A549 (cell line): ENCODE measurements at regions not wholly inside any gene's neighbourhood (a gene's known extent, or its start where the extent isn't known, plus 50 kb on each side); places are given as distances from the start of the nearest gene placed in this dataset.

Experiments
- ATAC-seq, 2 experiments: fragments of 200-7000 bp in 1 of 2; fragments of >200 bp in 1 of 2; cut with Nextera tagmentation in 1 of 2; cut with Tn5 transposase in 1 of 2; 3 replicates each; pipeline versions ENCODE4 v1.8.0 to v1.9.1; 2018 to 2020; ENCODE audit warnings: mild to moderate bottlenecking in 1 of 2, moderate library complexity in 1 of 2
- CTCF ChIA-PET: fragments of 300-600 bp; sonication (Branson Sonifier 250); formaldehyde crosslinking; extraction: SDS; loops from one replicate; lab custom pipeline; 2021; ENCODE audit warnings: antibody characterized with exemption, inconsistent platforms; lab: Yijun Ruan, JAX
- POLR2A ChIA-PET: fragments of 350-600 bp; formaldehyde crosslinking; extraction: SDS; loops from one replicate; lab custom pipeline; 2021; ENCODE audit warnings: antibody characterized with exemption, inconsistent platforms; lab: Yijun Ruan, JAX
- DNase-seq, 2 experiments: peaks; one replicate each; pipeline versions ENCODE4 v3.0.0 to v3.0.0-alpha.2; 2011 to 2016; ENCODE audit warnings: low read depth in 1 of 2, low spot score in 1 of 2
- FAIRE-seq: peaks from 2 replicates; lab custom pipeline; 2011; peaks lifted over from hg19 to GRCh38; lab: Jason Lieb, UNC
- H3K27ac ChIP-seq, 2 experiments: fragments of >200 bp; sonication (Bioruptor Twin); formaldehyde crosslinking; 3 replicates each; pipeline ENCODE4 v1.5.1; 2016 to 2017
- H3K4me1 ChIP-seq: fragments of >200 bp; sonication (Bioruptor Twin); formaldehyde crosslinking; 3 replicates; pipeline ENCODE4 v1.6.1; 2016
- H3K4me2 ChIP-seq: fragments of >200 bp; sonication (Bioruptor Twin); formaldehyde crosslinking; 3 replicates; pipeline ENCODE4 v1.6.1; 2016
- H3K4me3 ChIP-seq: fragments of >200 bp; sonication (Bioruptor Twin); formaldehyde crosslinking; 3 replicates; pipeline ENCODE4 v1.5.1; 2016
- H3K9me3 ChIP-seq: fragments of >200 bp; sonication (Bioruptor Twin); formaldehyde crosslinking; 3 replicates; pipeline ENCODE4 v1.6.1; 2016
- BCL3 ChIP-seq: fragments of >200 bp; sonication (Bioruptor Twin); formaldehyde crosslinking; IDR thresholded peaks from 3 replicates; pipeline ENCODE4 v1.6.1; 2016
- CEBPB ChIP-seq, 2 experiments: fragments of >200 bp in 1 of 2; sonication (Bioruptor Twin) in 1 of 2; formaldehyde crosslinking in 1 of 2; IDR thresholded peaks; 2 replicates each; pipeline ENCODE4 v1.6.1; 2012 to 2016
- CTCF ChIP-seq: fragments of >200 bp; sonication (Bioruptor Twin); formaldehyde crosslinking; IDR thresholded peaks from 3 replicates; pipeline ENCODE4 v1.5.1; 2016
- EHMT2 ChIP-seq: fragments of 200-600 bp; sonication (generic); IDR thresholded peaks from 2 replicates; pipeline ENCODE4 v1.6.1; 2016; ENCODE audit warnings: antibody characterized with exemption, low read depth, mild to moderate bottlenecking, moderate library complexity
- GATA3 ChIP-seq: IDR thresholded peaks from 2 replicates; pipeline ENCODE4 v1.6.1; 2012; ENCODE audit warnings: borderline replicate concordance
- HEYL ChIP-seq: fragments of 250-450 bp; sonication (Bioruptor Pico); IDR thresholded peaks from 2 replicates; pipeline ENCODE4 v1.8.0; 2021; ENCODE audit warnings: mild to moderate bottlenecking, moderate library complexity
- HOXA7 ChIP-seq: fragments of 250-450 bp; sonication (Bioruptor Pico); IDR thresholded peaks from 2 replicates; pipeline ENCODE4 v1.5.0; 2020; ENCODE audit warnings: mild to moderate bottlenecking, moderate library complexity
- HOXB13 ChIP-seq: fragments of 250-450 bp; sonication (Bioruptor Pico); IDR thresholded peaks from 2 replicates; pipeline ENCODE4 v1.5.0; 2020; ENCODE audit warnings: low read depth, mild to moderate bottlenecking, moderate library complexity
- HOXB5 ChIP-seq: fragments of 250-450 bp; sonication (Bioruptor Pico); IDR thresholded peaks from 2 replicates; pipeline ENCODE4 v1.5.0; 2020; ENCODE audit warnings: mild to moderate bottlenecking, moderate library complexity
- KDM5A ChIP-seq: fragments of 200-600 bp; sonication (generic); IDR thresholded peaks from 2 replicates; pipeline ENCODE4 v1.6.1; 2016; ENCODE audit warnings: antibody characterized with exemption, mild to moderate bottlenecking
- MAFK ChIP-seq: fragments of 450-650 bp; IDR thresholded peaks from 2 replicates; pipeline ENCODE4 v1.6.1; 2014; ENCODE audit not compliant: partially characterized antibody
- NFE2L2 ChIP-seq: fragments of 150-350 bp; conservative IDR thresholded peaks from 2 replicates; pipeline ENCODE4 v1.6.1; 2014; ENCODE audit warnings: low read length
- RCOR1 ChIP-seq: fragments of 150-350 bp; IDR thresholded peaks from 2 replicates; pipeline ENCODE4 v1.6.1; 2014; ENCODE audit warnings: antibody characterized with exemption, low read length, low read depth
- RNF2 ChIP-seq: fragments of 200-600 bp; sonication (generic); IDR thresholded peaks from 2 replicates; pipeline ENCODE4 v1.6.1; 2016; ENCODE audit warnings: low read depth, mild to moderate bottlenecking, antibody characterized with exemption, moderate library complexity, borderline replicate concordance
- SMC3 ChIP-seq: fragments of >200 bp; sonication (Bioruptor Twin); formaldehyde crosslinking; IDR thresholded peaks from 3 replicates; pipeline ENCODE4 v1.6.1; 2018; ENCODE audit warnings: inconsistent platforms
- TFCP2L1 ChIP-seq: fragments of 250-450 bp; sonication (Bioruptor Pico); IDR thresholded peaks from 2 replicates; pipeline ENCODE4 v1.5.0; 2021; ENCODE audit warnings: mild to moderate bottlenecking
- USF2 ChIP-seq: fragments of 450-650 bp; IDR thresholded peaks from 2 replicates; pipeline ENCODE4 v1.6.1; 2014; ENCODE audit warnings: antibody characterized with exemption
- ZC3H11A ChIP-seq: fragments of 450-650 bp; IDR thresholded peaks from 2 replicates; pipeline ENCODE4 v1.6.1; 2014; ENCODE audit warnings: antibody characterized with exemption, mild to moderate bottlenecking
- ZFP36 ChIP-seq: fragments of 450-650 bp; IDR thresholded peaks from 2 replicates; pipeline ENCODE4 v1.6.1; 2014; ENCODE audit warnings: borderline replicate concordance; ENCODE audit not compliant: partially characterized antibody
- WGBS: methylation state at CpG from one replicate; pipeline ENCODE4 v1.1.6; 2017; ENCODE audit errors: missing lambda C conversion rate; 5-methylcytosine and 5-hydroxymethylcytosine counted together

- no peak overlapping the region for H3K27ac ChIP-seq
- WGBS: 70% methylated on average over 5 of the region's 5 CpGs
- no peak overlapping the region for H3K4me3 ChIP-seq
- DNase-seq (no peak), FAIRE-seq (no peak), ATAC-seq (no peak)
- H3K9me3 ChIP-seq: no peaks in the 10 kb centered on the region
- ChIA-PET CTCF (interaction anchor here (0.6 to 1.1 kb wide), 4 partner anchors 82 to 1575 kb away, joined by 3 read pairs; no protein-coding TSS in a partner anchor), POLR2A (no interaction called here)
- H3K4me2 ChIP-seq: no peak overlapping the region
- H3K4me1 ChIP-seq: no peaks in the 10 kb centered on the region
- TF ChIP-seq ZFP36 (no peak), EHMT2 (no peak), KDM5A (no peak), SMC3 (no peak), CTCF (no peak), CEBPB (IDR thresholded peaks at IDR 0.05) (no peak), HOXB5 (CRISPR knock-in tag) (no peak), ZC3H11A (no peak), RNF2 (no peak), RCOR1 (no peak), HEYL (CRISPR knock-in tag) (no peak), USF2 (no peak), HOXB13 (CRISPR knock-in tag) (no peak), BCL3 (no peak), NFE2L2 (no peak), MAFK (no peak), TFCP2L1 (CRISPR knock-in tag) (no peak), HOXA7 (CRISPR knock-in tag) (no peak), GATA3 (no peak)
These were observed 90.5 kb downstream of the ACTL7B start for GRCh38 chr9:108765265-108765664.

- ChIA-PET CTCF (interaction anchor here (0.6 to 5.8 kb wide), 68 partner anchors 7 to 1422 kb away, joined by 3 to 50 read pairs (median 4); no protein-coding TSS in a partner anchor), POLR2A (interaction anchor here (0.8 kb wide), 1 partner anchor 706 kb away, joined by 3 read pairs; no protein-coding TSS in a partner anchor)
- no peak overlapping the region for H3K4me3 ChIP-seq
- H3K27ac ChIP-seq: no peak overlapping the region
- DNase-seq (no peak), ATAC-seq (no peak), FAIRE-seq (no peak)
- H3K9me3 ChIP-seq: no peaks in the 10 kb centered on the region
- 61% methylated on average over 13 of the region's 13 CpGs for WGBS
- no peak for TF ChIP-seq CTCF
- H3K4me2 ChIP-seq: no peak overlapping the region
- no peaks in the 10 kb centered on the region for H3K4me1 ChIP-seq
These were observed 93.3 kb downstream of the ACTL7B start for GRCh38 chr9:108762348-108763055.
